ENCODE measurements at regions not wholly inside any gene's neighbourhood (a gene's known extent, or its start where the extent isn't known, plus 50 kb on each side); places are given as distances from the start of the nearest gene placed in this dataset.
"Not testable (repeated sequence)": the region's sequence is repeated elsewhere in the genome, so short reads cannot be mapped to it uniquely, and the experiment has no call there.

DNA sequence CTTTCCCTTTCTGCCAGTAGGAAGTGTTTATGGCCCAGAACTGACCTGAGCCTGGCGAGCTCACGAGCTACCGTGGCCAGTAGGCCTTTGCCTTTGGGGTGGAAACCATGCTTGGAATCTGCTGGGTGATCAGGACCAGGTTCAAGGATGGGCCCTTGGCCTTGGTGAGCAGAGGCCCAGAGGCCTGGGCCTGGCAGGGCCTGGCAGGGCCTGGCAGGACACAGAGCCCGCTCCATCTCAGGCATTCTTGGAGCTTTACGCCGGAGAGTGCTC is 184.8 kb upstream of the RTL1 start:
- no peaks in the 10 kb centered on the region for H3K27me3 ChIP-seq (replicated peaks; ENCODE audit: control insufficient read depth, insufficient read depth, low read length)
- no peaks in the 10 kb centered on the region for H3K36me3 ChIP-seq (ENCODE audit: control insufficient read depth, insufficient read depth, low read length)
- H3K4me3 ChIP-seq (replicated peaks; ENCODE audit: low read depth, low read length), result no peak overlapping the region
- DNase-seq (ENCODE audit: extremely low read depth, insufficient read length), result no peak
- no peak for TF ChIP-seq CTCF (IDR thresholded peaks at IDR 0.05; ENCODE audit: insufficient read depth, low read length, poor library complexity, severe bottlenecking)

DNA sequence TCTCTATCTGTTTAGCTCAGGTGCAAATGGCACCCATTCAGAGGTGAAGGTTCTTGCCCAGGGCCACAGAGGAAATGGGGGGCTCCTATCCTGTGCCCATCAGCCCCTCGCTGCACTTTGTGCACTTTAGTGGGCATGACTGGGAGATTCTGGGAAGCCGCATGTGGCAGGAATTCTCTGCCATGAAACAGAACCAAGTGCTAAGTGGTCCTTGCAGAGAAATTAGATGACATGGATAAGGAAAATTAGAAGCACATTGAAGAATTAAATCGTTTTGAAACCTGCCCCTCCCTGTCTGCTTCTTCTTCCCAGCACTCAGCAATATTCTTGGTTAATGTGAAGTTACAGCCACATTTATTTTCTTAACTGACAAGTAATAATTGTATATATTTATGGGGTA is 185.2 kb upstream of the RTL1 start:
- DNase-seq (ENCODE audit: extremely low read depth, insufficient read length), result no peak
- no peaks in the 10 kb centered on the region for H3K36me3 ChIP-seq (ENCODE audit: control insufficient read depth, insufficient read depth, low read length)
- H3K27me3 ChIP-seq (replicated peaks; ENCODE audit: control insufficient read depth, insufficient read depth, low read length), result no peaks in the 10 kb centered on the region
- H3K4me3 ChIP-seq (replicated peaks; ENCODE audit: low read depth, low read length), result no peak overlapping the region
- no peak for TF ChIP-seq CTCF (IDR thresholded peaks at IDR 0.05; ENCODE audit: insufficient read depth, low read length, poor library complexity, severe bottlenecking)

- not testable (repeated sequence) for H3K27me3 ChIP-seq (replicated peaks; ENCODE audit: control insufficient read depth, insufficient read depth, low read length); H3K4me3 ChIP-seq (replicated peaks; ENCODE audit: low read depth, low read length); DNase-seq (ENCODE audit: extremely low read depth, insufficient read length); H3K36me3 ChIP-seq (ENCODE audit: control insufficient read depth, insufficient read depth, low read length)
These were observed 187.0 kb upstream of the RTL1 start for GRCh38 chr14:101090478-101090877.

DNA sequence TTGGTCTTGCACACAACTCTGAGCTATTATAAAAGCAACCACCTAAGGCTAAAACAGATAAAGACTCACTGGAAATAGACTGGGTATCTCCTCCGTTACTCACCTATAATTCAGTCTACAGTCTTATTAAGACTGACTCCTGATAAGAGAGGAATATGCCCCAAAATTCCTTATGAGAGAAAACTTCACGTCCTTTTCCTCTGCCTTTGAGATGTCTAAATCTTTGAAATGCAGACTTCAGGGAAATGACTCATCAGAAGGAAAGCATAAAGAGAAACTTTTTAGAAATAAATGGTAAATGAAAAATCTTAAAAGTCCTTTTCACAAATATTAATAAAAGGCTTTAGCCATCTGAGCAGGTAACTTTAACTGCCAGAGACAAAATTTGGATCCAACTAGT is 187.5 kb upstream of the RTL1 start:
- no peak overlapping the region for H3K4me3 ChIP-seq (replicated peaks; ENCODE audit: low read depth, low read length)
- no peak for DNase-seq (ENCODE audit: extremely low read depth, insufficient read length)
- TF ChIP-seq CTCF (IDR thresholded peaks at IDR 0.05; ENCODE audit: insufficient read depth, low read length, poor library complexity, severe bottlenecking), result no peak
- no peaks in the 10 kb centered on the region for H3K27me3 ChIP-seq (replicated peaks; ENCODE audit: control insufficient read depth, insufficient read depth, low read length)
- H3K36me3 ChIP-seq (ENCODE audit: control insufficient read depth, insufficient read depth, low read length), result no peaks in the 10 kb centered on the region

GRCh38 chr14:101094916-101095315 is 191.4 kb upstream of the RTL1 start:
- not testable (repeated sequence) for H3K4me3 ChIP-seq (replicated peaks; ENCODE audit: low read depth, low read length); DNase-seq (ENCODE audit: extremely low read depth, insufficient read length); H3K27me3 ChIP-seq (replicated peaks; ENCODE audit: control insufficient read depth, insufficient read depth, low read length); H3K36me3 ChIP-seq (ENCODE audit: control insufficient read depth, insufficient read depth, low read length)

DNA sequence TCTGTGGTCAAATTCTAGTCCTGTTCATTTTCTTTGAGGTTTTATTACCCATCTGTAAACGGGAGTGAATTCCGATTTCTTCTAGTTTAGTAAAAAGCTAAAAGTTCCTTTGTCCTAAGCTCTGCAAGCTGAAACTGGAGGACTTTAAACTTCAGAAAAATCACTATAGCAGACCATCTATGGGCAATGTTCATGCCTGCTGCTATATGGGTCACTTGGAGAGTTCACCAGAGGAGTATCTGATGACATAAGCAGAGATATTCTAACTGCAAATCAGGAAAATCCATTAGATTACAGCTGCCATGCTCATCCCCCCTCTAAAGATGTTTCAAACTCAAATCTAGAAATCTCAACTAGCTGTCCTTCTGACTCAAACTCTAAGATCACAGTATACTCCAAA is 193.0 kb upstream of the RTL1 start:
- H3K27me3 ChIP-seq (replicated peaks; ENCODE audit: control insufficient read depth, insufficient read depth, low read length), result no peaks in the 10 kb centered on the region
- DNase-seq (ENCODE audit: extremely low read depth, insufficient read length), result no peak
- no peaks in the 10 kb centered on the region for H3K36me3 ChIP-seq (ENCODE audit: control insufficient read depth, insufficient read depth, low read length)
- no peak for TF ChIP-seq CTCF (IDR thresholded peaks at IDR 0.05; ENCODE audit: insufficient read depth, low read length, poor library complexity, severe bottlenecking)
- H3K4me3 ChIP-seq (replicated peaks; ENCODE audit: low read depth, low read length), result no peak overlapping the region

DNA sequence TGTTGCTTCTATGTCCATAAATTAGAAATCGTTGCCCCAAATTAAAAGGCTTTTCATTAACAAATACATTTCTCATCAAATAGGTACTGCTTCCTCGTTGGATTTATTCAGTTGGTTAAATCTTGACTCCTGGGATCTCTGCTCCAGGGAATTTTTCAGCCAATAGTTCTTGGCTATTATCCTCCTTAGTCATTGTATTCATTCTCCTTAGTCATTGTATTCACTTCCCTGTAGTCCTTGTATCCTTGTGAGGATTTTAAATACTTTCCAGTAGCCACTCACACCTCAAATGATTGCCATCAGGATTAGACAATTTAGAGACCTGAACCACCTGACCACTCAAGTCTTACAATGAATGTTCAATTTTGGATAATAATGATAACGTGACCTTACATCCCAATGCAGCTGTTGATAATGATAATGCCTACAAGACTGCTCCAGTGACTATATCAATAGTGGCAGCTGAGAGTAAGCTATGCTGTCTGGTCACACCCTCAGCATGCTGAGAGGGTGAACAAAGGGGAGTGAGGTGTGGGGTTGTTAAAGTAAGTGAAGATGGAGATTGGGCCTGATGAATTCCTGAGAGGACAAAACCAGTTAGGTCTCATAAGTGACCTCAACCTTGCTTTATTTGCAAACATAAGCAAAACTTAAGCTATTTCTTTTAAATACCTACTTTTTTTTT is 193.7 kb upstream of the RTL1 start:
- no peak for TF ChIP-seq CTCF (IDR thresholded peaks at IDR 0.05; ENCODE audit: insufficient read depth, low read length, poor library complexity, severe bottlenecking)
- H3K36me3 ChIP-seq (ENCODE audit: control insufficient read depth, insufficient read depth, low read length), result no peaks in the 10 kb centered on the region
- DNase-seq (ENCODE audit: extremely low read depth, insufficient read length), result no peak
- no peaks in the 10 kb centered on the region for H3K27me3 ChIP-seq (replicated peaks; ENCODE audit: control insufficient read depth, insufficient read depth, low read length)
- H3K4me3 ChIP-seq (replicated peaks; ENCODE audit: low read depth, low read length), result no peak overlapping the region
